ENCODE measurements at regions not wholly inside any gene's neighbourhood (a gene's known extent, or its start where the extent isn't known, plus 50 kb on each side); places are given as distances from the start of the nearest gene placed in this dataset.

GRCh38 chr5:158407824-158408195 is 548.9 kb upstream of the CLINT1 start:
- TF ChIP-seq POLR2AphosphoS5 (IDR thresholded peaks at IDR 0.05) (no peak), POLR2A (IDR thresholded peaks at IDR 0.05) (no peak), EP300 (IDR thresholded peaks at IDR 0.05) (no peak)
- TF ChIP-seq, protein P1, sequence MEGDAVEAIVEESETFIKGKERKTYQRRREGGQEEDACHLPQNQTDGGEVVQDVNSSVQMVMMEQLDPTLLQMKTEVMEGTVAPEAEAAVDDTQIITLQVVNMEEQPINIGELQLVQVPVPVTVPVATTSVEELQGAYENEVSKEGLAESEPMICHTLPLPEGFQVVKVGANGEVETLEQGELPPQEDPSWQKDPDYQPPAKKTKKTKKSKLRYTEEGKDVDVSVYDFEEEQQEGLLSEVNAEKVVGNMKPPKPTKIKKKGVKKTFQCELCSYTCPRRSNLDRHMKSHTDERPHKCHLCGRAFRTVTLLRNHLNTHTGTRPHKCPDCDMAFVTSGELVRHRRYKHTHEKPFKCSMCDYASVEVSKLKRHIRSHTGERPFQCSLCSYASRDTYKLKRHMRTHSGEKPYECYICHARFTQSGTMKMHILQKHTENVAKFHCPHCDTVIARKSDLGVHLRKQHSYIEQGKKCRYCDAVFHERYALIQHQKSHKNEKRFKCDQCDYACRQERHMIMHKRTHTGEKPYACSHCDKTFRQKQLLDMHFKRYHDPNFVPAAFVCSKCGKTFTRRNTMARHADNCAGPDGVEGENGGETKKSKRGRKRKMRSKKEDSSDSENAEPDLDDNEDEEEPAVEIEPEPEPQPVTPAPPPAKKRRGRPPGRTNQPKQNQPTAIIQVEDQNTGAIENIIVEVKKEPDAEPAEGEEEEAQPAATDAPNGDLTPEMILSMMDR (IDR thresholded peaks at IDR 0.05): no peak
